DOHH2 (cell line): ENCODE measurements at regions not wholly inside any gene's neighbourhood (a gene's known extent, or its start where the extent isn't known, plus 50 kb on each side); places are given as distances from the start of the nearest gene placed in this dataset.

Experiments
- H3F3A ChIP-seq: fragments of 200-600 bp; sonication (generic), shearing (Covaris generic); 2 replicates; pipeline ENCODE4 v1.6.0; 2016; ENCODE audit warnings: antibody characterized with exemption, mild to moderate bottlenecking; ENCODE audit not compliant: control insufficient read depth, insufficient read depth
- H3K27ac ChIP-seq: fragments of 200-600 bp; sonication (generic); 2 replicates; pipeline ENCODE4 v1.5.1; 2014; ENCODE audit warnings: low read depth, mild to moderate bottlenecking, low read length, moderate library complexity
- H3K27me3 ChIP-seq: fragments of 200-600 bp; sonication (generic); 2 replicates; pipeline ENCODE4 v1.6.1; 2014; ENCODE audit warnings: mild to moderate bottlenecking, low read length, mixed read lengths; ENCODE audit not compliant: control insufficient read depth
- H3K36me3 ChIP-seq: fragments of 200-600 bp; sonication (generic); 2 replicates; pipeline ENCODE4 v1.6.1; 2014; ENCODE audit warnings: mild to moderate bottlenecking, low read length, moderate library complexity, mixed read lengths; ENCODE audit not compliant: control insufficient read depth
- H3K4me1 ChIP-seq: fragments of 200-600 bp; sonication (generic); 2 replicates; pipeline ENCODE4 v1.6.1; 2014; ENCODE audit warnings: mild to moderate bottlenecking, low read length, mixed read lengths; ENCODE audit not compliant: control insufficient read depth
- H3K4me2 ChIP-seq: fragments of 200-600 bp; sonication (generic); 2 replicates; pipeline ENCODE4 v1.6.0; 2014; ENCODE audit warnings: mild to moderate bottlenecking, low read length, moderate library complexity
- H3K4me3 ChIP-seq: fragments of 200-600 bp; sonication (generic); 2 replicates; pipeline ENCODE4 v1.5.1; 2014; ENCODE audit warnings: mild to moderate bottlenecking, low read length, mixed read lengths
- H3K79me2 ChIP-seq: fragments of 200-600 bp; sonication (generic); 2 replicates; pipeline ENCODE4 v1.6.1; 2014; ENCODE audit warnings: mild to moderate bottlenecking, low read length, mixed read lengths; ENCODE audit not compliant: control insufficient read depth
- H3K9me2 ChIP-seq: fragments of 200-600 bp; sonication (generic); replicated peaks from 2 replicates; pipeline ENCODE4 v1.6.1; 2014; ENCODE audit warnings: mild to moderate bottlenecking, low read length, mixed read lengths; ENCODE audit not compliant: control insufficient read depth
- H3K9me3 ChIP-seq: fragments of 200-600 bp; sonication (generic); 2 replicates; pipeline ENCODE4 v1.6.1; 2014; ENCODE audit warnings: antibody characterized with exemption, low read length, mixed read lengths; ENCODE audit not compliant: control insufficient read depth, insufficient read depth
- H4K20me1 ChIP-seq: fragments of 200-600 bp; sonication (generic); 2 replicates; pipeline ENCODE4 v1.6.0; 2014; ENCODE audit warnings: low read depth, mild to moderate bottlenecking, antibody characterized with exemption, low read length, moderate library complexity; ENCODE audit not compliant: control insufficient read depth, insufficient read depth
- EZH2phosphoT487 ChIP-seq: fragments of 200-600 bp; sonication (generic); IDR thresholded peaks from 2 replicates; pipeline ENCODE4 v1.6.1; 2017; ENCODE audit warnings: borderline replicate concordance, mild to moderate bottlenecking, antibody characterized with exemption, low read length, moderate library complexity, mixed read lengths
- TF ChIP-seq, protein P1 (sequence below): fragments of 200-600 bp; sonication (generic); IDR thresholded peaks from one replicate; pipeline ENCODE4 v1.5.1; 2014; ENCODE audit warnings: antibody characterized with exemption, mild to moderate bottlenecking, low read depth, low read length; ENCODE audit not compliant: poor library complexity, severe bottlenecking

DNA sequence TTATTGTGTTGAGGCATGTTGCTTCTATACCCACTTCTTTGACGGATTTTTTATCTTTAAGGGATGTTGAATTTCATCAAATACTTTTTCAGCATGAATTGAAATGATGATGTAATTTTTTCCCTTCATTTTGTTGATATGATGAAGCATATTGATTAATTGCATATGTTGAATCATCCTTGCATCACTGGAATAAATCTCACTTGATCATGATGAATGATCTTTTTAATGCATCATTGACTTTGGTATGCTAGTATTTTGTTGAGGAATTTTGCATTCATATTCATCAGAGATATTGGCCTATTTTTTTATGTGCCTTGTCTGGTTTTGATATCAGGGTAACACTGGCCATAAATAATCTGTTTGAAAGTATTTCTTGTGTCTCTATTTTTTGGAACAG, 754.7 kb downstream of the KCTD8 start:
- H3F3A ChIP-seq, result no peaks in the 10 kb centered on the region
- H3K36me3 ChIP-seq, result no peaks in the 10 kb centered on the region
- no peaks in the 10 kb centered on the region for H3K27me3 ChIP-seq
- TF ChIP-seq EZH2phosphoT487, result no peak
- TF ChIP-seq, protein P1, sequence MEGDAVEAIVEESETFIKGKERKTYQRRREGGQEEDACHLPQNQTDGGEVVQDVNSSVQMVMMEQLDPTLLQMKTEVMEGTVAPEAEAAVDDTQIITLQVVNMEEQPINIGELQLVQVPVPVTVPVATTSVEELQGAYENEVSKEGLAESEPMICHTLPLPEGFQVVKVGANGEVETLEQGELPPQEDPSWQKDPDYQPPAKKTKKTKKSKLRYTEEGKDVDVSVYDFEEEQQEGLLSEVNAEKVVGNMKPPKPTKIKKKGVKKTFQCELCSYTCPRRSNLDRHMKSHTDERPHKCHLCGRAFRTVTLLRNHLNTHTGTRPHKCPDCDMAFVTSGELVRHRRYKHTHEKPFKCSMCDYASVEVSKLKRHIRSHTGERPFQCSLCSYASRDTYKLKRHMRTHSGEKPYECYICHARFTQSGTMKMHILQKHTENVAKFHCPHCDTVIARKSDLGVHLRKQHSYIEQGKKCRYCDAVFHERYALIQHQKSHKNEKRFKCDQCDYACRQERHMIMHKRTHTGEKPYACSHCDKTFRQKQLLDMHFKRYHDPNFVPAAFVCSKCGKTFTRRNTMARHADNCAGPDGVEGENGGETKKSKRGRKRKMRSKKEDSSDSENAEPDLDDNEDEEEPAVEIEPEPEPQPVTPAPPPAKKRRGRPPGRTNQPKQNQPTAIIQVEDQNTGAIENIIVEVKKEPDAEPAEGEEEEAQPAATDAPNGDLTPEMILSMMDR, result no peak
- no peaks in the 10 kb centered on the region for H4K20me1 ChIP-seq
- no peaks in the 10 kb centered on the region for H3K4me1 ChIP-seq
- no peaks in the 10 kb centered on the region for H3K9me2 ChIP-seq
- H3K4me2 ChIP-seq, result no peak overlapping the region
- peaks cover 4% of the 10 kb centered on the region; the same call in 1 of the 2 replicates for H3K9me3 ChIP-seq
- H3K4me3 ChIP-seq, result no peak overlapping the region
- H3K27ac ChIP-seq, result no peak overlapping the region
- H3K79me2 ChIP-seq, result no peaks in the 10 kb centered on the region

DNA sequence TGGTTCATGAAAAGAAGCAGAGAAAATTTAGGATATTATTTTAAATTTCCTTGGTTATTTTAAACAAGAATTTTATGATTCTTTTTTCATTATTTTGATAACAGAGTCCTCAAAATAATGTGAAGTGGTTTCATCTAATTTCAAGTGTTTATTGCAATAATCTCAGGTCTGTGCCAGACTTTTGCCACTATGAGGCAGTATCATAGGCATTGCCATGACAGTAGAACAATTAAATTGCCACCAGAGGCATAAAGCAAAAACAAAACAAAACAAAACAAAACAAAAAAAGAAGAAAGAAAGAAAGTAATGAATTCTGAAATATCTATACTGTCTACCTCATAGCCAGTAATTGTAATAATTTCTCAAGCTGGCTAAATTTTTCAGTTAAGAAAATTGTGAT, 739.2 kb downstream of the KCTD8 start:
- no peaks in the 10 kb centered on the region for H3K79me2 ChIP-seq
- H3K27ac ChIP-seq, result no peak overlapping the region
- H3K27me3 ChIP-seq, result no peaks in the 10 kb centered on the region
- no peak overlapping the region for H3K4me3 ChIP-seq
- no peaks in the 10 kb centered on the region for H3K4me1 ChIP-seq
- H3K9me3 ChIP-seq, result no peaks in the 10 kb centered on the region
- H3K9me2 ChIP-seq, result no peaks in the 10 kb centered on the region
- no peaks in the 10 kb centered on the region for H3K36me3 ChIP-seq
- H4K20me1 ChIP-seq, result no peaks in the 10 kb centered on the region
- no peaks in the 10 kb centered on the region for H3F3A ChIP-seq
- TF ChIP-seq EZH2phosphoT487, result no peak
- TF ChIP-seq, protein P1, result peak; percentile 27
- H3K4me2 ChIP-seq, result no peak overlapping the region

DNA sequence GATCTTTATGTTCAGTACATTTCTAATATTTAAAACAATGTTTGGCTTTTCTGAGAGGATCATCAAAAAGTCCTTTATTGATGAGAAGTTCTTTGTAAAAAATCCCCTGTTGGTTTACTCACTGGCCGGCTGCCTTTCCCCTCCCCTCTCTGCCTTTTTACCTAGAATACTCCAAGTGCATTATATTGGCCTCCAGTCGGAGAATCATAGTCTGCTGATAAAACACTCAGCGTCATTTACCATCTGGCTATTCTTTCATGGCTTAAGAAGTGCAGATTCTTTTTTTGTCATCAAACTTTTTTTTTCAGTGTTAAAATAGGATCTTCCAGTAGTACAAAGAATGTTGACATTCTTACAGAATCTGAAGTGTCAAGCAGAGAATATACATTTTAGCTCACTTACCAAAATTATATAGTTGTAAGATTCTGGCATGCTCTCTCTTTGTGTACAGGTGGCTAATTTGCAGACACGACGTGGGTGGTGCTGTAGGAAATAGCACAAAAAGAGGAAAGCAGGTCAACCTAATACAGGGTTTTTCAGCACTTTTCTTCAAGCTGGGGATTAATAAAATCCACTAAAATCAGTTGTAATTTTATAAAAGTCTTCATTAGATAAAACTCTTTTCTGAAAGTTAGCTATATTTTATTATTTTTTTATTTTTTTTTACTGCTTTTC, 731.8 kb downstream of the KCTD8 start:
- no peaks in the 10 kb centered on the region for H3K36me3 ChIP-seq
- H3K9me2 ChIP-seq, result no peaks in the 10 kb centered on the region
- TF ChIP-seq EZH2phosphoT487, result no peak
- TF ChIP-seq, protein P1, result no peak
- no peaks in the 10 kb centered on the region for H3K27me3 ChIP-seq
- H3K4me2 ChIP-seq, result no peak overlapping the region
- H3K79me2 ChIP-seq, result no peaks in the 10 kb centered on the region
- H3K4me1 ChIP-seq, result no peaks in the 10 kb centered on the region
- H3F3A ChIP-seq, result no peaks in the 10 kb centered on the region
- no peak overlapping the region for H3K27ac ChIP-seq
- no peaks in the 10 kb centered on the region for H4K20me1 ChIP-seq
- no peaks in the 10 kb centered on the region for H3K9me3 ChIP-seq
- no peak overlapping the region for H3K4me3 ChIP-seq
